Myocyte (in vitro differentiated cells): ENCODE measurements at regions not wholly inside any gene's neighbourhood (a gene's known extent, or its start where the extent isn't known, plus 50 kb on each side); places are given as distances from the start of the nearest gene placed in this dataset.
A peak's percentile ranks its signal among the peaks of the same experiment; 100 is the strongest.

Experiments
- DNase-seq: peaks from one replicate; pipeline ENCODE4 v3.0.0-alpha.2; 2012; ENCODE audit warnings: low read depth

DNA sequence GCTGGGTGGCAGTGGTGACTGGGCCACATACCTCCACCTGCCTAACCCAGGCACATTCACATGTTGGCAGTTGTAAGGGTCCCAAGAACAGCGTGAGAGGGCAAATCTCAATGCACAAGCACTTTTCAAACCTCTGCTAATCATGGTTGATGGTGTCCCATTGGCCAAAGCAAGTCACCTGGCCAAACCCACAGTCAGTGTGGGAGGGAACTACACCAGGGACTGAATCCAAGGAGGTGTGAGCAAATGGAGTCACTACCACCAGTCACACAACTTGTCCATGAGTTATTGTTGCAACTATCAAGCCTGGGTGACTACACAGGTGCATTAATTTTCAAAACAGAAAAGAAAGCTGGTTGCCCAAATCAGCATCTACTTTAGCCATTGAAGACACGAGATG lies 260.1 kb downstream of the BCOR start:
- no peak for DNase-seq

- DNase-seq = no peak
Observed at GRCh38 chrX:39839371-39839770, 258.4 kb downstream of the BCOR start.

DNA sequence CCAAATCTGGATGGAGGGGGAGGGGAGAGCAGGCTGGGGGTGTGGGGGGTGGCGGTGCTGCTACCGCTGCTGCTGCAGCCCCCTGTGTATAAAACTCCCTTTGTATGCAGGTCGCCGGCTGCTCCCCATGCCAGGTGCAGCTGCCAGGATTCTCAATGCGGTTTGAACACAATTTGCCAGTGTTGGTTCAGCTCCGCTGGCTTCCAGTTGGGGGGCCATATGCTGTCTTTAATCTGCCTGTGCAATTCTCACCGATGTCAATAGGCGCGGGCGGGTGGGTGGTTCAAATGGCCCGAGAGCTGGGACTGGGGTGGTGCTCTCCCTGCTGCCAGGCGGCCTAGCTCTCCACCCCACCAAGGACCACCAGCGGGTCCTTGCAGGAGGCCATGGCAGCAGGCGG lies 257.6 kb downstream of the BCOR start:
- no peak for DNase-seq

- no peak for DNase-seq
Observed at GRCh38 chrX:39840581-39841093, 257.1 kb downstream of the BCOR start.

DNA sequence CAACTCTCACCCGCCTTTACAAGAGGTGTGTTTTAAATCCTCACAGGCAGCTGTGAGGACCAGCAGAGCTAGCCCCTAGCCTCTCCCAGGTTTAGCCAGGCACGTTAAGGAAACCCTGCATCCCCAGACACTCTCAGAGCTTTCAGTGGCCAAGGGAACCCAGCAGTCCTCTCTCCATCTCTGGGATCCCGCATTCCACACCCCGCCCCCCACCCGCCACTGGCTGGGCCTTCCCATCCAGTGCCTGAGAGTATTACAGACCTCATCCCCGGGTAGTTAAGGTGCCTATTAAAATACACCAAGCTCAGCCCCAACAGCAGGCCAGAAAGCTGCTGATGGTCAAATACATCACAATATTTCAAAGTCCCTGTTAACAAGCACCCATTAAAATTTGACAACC lies 256.2 kb downstream of the BCOR start:
- no peak for DNase-seq

DNA sequence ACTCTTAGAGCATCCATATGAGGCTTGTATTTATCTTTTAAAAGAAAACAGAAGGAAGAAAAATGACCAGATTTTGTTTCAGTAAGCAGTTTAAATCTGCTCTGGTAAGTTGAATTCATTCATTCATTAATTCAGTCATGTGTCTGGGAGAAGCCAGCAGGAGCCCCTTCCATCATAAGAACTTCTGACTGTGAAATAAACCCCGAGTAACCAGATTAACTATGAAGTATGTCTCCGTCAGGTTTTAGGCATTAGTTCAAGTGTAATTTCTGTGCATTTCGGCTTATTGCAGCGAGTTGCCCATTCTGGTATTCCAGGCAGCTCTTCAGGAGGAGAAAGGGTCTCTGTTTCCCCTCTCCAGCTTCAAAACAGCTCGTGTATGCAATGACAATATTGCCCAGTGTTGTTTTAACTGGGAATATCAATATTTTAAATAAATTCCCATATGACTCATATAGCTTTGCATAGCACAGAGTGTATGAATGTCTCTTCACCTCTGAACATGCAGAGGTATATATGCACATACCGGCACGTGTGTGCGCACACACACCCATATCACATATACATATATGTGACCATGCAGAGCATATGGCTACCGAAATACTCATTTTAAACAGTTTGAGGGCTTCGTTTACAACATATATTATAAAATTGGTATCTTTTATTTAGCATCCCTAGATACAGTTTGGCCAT lies 255.3 kb downstream of the BCOR start:
- no peak for DNase-seq

DNA sequence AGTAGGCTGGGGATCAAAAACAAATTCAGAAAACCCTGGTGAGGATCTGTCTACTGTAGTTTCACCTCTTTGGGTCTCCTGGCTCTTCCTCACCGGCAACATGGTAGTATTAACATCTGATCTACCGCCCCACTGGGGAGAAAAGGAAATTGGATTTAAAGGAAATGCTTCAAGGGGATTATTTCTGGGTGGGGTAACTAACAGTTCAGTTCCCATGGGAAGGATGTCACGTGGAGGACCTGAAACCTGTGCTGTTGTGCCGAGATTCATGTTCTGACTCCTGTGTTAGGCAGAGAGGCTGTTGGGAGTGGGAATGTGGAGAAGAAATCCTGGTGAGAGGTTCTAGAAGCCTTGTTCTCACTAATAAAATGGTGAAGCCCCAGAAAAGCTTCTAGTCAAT lies 254.4 kb downstream of the BCOR start:
- DNase-seq = no peak

- DNase-seq = no peak
Observed at GRCh38 chrX:39845233-39845632, 252.5 kb downstream of the BCOR start.

DNA sequence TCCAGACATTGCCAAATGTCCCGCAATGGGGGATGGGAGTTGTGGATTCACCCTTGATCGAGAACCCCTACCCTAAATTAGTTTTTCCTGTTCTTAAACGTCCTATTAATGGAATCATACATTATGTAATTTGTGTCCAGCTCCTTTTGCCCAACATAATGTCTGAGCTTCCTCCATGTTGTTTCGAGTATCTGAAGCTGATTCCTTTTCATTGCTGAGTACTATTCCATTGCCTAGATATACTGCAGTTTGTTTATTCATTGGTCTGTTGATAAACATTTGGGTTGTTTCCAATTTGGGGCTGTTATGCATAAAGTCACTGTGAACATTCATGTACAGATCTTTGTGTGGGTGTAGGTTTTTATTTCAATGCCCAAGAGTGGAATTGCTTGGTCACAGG lies 251.3 kb downstream of the BCOR start:
- DNase-seq = no peak

DNA sequence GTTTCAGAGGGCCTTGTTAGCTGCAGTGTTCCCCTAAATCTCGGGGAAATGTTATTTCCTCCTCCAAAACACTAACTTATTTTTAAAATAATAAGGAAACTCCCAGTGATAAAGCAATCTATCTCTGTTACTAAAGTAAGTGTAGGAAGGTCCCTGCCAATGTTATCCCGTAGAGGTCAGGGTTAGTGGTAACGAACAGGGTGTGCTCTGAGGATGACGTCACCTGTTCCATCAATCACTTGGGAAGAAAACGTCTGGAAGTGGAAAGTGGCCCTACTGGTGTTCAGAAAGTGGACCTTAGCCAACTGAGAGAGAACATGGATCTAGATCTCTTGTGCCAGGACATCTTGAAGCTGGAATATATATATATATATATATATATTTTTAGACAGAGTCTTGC lies 249.5 kb downstream of the BCOR start:
- peak; percentile 53 for DNase-seq

GRCh38 chrX:39848900-39849299 lies 248.9 kb downstream of the BCOR start:
- DNase-seq = peak; percentile 55

- no peak for DNase-seq
Observed at GRCh38 chrX:39850209-39850608, 247.5 kb downstream of the BCOR start.

- peak; percentile 41 for DNase-seq
Observed at GRCh38 chrX:39850630-39851152, 247.1 kb downstream of the BCOR start.

GRCh38 chrX:39851745-39852455 lies 245.9 kb downstream of the BCOR start:
- no peak for DNase-seq

DNA sequence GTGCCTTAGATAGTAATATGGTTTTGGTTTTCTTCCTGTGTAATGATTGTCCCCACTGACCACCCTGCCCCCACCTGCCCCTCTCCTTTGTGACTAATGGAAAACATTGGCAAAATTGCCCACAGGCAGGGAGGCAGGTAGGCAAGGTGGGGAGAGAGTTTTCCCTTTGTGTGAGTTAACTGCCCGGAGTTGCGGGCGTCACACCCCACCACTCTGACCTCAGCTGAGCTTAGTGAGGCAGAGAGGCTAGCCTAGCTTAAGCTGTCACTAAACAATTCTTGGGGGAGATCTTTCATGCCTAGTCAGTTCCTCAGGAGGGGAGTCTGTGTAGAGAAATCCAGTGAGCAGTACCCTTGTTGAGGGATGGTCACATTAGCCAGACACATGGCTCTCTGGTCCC lies 245.3 kb downstream of the BCOR start:
- no peak for DNase-seq

DNA sequence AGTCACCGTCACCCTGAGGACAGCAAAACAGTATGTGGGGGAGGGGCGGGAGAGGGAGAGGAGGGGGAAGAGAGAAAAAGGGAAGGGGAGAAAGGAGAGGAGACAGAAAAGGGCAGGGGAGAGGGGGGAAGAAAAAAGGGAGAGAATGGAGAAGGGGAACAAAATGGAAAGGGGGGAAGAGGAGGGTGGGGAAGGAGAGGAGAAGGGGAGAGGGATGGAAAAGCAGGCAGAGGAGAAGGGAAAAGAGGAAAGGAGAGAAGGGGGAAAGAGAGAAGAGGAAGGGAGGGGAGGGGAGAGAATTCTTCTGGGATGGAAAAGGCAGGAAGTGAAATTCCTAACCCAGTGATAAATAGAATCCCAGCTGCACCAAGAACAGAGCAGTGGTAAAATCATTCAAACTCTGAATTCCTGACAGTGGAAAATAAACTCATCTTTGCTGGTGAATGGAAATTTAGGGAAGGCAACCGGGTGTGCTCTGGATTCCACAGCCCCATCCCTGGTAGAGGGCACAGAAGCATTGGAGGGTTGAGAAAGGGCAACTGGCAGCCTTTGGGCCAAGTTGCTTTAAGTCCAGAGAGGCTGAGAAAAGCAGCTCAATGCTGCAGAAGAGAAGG lies 244.2 kb downstream of the BCOR start:
- DNase-seq = peak; percentile 20

- no peak for DNase-seq
Observed at GRCh38 chrX:39854772-39855747, 242.7 kb downstream of the BCOR start.

DNA sequence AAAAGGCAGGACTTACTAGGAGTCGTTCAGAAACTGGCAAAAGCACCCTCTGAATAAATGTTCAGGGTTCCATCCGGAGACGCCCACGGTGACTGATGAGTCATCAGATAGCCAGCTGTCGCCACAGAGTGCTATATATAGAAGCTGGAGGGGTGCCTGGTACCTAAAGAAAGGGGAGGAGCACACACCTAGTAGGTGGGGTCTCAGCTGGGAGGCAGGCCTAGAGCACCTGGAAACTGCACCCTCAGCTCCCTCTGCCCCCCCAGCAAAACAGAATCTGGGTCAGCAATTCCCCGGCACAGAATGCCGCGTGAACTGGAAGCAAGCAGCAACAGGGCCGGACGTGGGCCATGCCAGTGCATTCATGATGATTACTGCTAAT lies 242.0 kb downstream of the BCOR start:
- peak; percentile 42 for DNase-seq

- DNase-seq = no peak
Observed at GRCh38 chrX:39856472-39857121, 241.2 kb downstream of the BCOR start.

DNA sequence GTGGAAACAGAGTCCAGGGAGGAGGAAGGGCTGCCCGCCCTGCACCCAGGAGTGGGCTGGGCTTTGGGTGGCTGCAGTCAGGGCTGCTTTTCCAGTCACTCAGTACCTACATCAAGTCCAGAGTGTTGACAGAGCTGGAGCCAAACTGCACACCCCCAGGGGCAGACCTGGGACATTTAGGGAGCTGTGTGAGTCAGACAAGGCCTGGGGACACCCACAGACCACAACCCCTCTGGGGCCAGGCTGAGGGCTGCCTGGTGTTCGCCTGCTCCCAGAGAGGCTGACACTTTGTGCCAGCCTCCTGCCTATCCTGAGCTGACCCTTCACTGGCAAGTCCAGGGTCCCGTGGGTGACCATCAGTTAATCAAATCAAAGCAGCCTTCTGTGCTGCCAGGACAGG lies 240.0 kb downstream of the BCOR start:
- peak; percentile 50 for DNase-seq
